ENCODE measurements at regions not wholly inside any gene's neighbourhood (a gene's known extent, or its start where the extent isn't known, plus 50 kb on each side); places are given as distances from the start of the nearest gene placed in this dataset.
A peak's percentile ranks its signal among the peaks of the same experiment; 100 is the strongest.
"Not testable (repeated sequence)": the region's sequence is repeated elsewhere in the genome, so short reads cannot be mapped to it uniquely, and the experiment has no call there.

DNA sequence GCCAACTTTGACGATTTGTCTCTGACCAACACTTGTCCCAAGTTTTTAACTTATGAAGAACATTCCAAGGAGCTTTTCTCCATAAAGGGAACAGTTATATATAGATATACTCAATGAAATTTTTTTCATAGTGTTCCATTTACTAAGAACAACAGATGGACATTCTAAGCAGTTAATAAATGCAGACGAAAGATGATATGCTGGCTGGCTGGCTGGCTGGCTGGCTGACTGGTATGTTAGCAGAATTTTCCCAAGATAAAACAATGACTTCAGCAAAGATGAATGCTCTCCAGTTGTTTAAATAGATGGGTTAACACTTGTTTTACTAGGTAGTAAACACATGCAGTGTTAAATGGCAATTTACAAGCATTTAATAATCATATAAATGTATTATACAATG lies 62.2 kb downstream of the SPANXN3 start:
- no peak for DNase-seq (ENCODE audit: low spot score)

DNA sequence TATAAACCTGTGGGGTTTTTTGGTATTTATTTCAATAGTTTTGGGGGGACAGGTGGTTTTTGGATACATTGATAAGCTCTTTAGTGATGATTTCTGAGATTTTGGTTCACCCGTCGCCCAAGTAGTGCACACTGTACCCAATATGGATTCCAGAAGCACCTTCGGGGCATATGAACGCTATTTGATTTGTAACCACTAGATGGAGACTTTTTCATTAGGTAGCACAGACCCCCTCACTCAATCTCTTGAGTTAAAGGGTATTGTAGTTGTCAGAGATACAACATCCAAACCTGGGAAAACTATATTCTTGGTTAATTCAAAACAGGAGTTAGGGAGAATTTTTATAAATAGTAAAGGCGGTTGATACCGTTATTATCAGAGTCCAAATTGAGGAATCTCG lies 79.8 kb downstream of the SPANXN3 start:
- DNase-seq (ENCODE audit: low spot score) = peak; percentile 13

DNA sequence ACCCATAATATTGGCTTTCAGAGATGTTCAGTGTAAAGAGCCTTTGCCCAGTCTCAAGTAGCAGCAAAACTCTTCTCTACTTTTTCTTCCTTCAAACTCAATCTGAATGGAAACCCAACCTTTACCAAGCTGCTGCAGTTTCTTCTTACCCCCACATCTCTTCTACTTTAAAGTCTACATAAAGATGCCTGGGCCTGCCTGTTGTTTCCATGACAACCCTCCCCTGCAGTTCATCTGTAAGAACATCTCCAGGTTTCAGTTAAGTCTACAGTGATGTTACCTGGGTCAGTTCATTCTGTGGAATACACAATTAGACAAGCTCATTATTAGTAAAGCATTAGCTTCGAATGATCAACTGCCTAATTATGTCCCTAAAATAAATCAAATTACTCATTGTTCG lies 81.4 kb downstream of the SPANXN3 start:
- DNase-seq (ENCODE audit: low spot score) = no peak

- DNase-seq (ENCODE audit: low spot score) = no peak
These were observed 87.5 kb downstream of the SPANXN3 start for GRCh38 chrX:143429811-143430210.

GRCh38 chrX:143429131-143429530 lies 88.1 kb downstream of the SPANXN3 start:
- DNase-seq (ENCODE audit: low spot score) = no peak

DNA sequence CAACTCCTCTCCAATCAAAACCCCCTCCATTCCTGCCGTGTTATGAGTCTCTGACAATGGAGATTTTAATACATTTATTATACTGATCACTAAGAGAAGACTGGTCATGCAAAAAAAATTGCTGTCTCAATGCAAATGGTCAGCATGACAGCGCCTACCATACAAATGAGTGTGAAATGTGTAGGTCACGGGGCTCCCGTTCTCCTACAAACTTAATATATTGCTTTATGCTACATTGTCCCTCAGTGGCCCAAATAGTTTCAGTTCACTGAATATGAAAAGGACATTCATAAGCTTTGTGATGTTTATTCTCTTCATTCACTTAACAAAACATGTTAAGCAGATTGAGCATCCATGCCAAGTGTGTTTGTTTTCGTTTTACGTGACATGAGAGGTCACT lies 116.1 kb downstream of the SPANXN3 start:
- no peak for DNase-seq (ENCODE audit: low spot score)

DNA sequence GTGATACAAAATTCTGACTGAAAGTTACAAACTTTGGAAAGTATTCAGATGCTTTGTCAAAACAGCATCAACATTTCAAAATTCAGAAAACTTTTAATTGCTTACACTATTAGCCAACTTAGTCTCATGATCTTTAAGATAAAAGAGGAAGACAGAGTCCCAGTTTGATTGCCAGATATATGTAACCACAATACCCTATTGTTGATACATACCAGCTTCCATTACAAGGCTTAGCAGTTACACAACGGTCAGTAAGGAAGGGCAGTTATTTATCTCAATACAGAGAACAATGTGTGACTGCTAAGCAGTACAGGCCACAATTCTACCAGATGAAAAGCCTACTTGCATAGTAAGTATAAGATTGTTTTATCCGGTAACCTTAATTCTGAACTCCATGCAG lies 138.4 kb downstream of the SPANXN3 start:
- DNase-seq (ENCODE audit: low spot score) = no peak

DNA sequence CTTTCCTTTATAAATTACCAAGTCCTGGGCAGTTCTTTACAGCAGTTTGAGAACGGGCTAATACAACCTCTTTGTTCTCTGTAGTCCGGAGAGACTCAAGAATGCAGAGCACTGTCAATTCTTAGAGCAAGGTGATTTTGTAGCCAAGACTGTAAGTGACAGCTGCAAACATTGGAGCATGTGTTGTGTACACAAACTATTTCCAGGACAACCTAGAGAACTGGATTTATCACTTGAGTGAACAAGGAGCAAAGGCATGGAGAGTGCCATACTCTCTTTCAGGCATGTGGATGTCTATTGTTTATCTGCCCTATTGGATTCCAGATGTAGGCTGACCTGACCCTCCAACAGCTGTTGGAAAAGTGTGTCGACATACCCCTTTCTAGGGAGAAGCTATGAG lies 153.9 kb downstream of the SPANXN3 start:
- DNase-seq (ENCODE audit: low spot score) = no peak

GRCh38 chrX:143340190-143340589 lies 177.1 kb downstream of the SPANXN3 start:
- no peak for DNase-seq (ENCODE audit: low spot score)

DNA sequence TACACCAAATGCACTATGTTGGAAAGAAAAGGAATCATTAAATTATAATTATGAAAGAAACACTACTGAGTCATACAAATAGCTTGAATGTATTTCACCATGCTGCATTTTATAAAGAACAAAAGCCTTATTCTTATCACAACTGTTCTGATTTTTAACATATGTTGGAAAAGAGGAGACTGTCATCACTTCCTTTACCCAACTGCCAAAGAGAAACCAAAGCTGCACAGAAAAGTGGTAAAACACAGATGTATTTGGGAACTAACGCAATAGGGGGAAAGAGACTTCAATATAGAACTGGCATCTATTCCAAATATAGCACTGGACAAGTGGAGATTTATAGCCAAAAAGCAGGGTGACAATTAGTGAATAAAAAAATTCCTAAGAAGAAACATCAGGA lies 181.0 kb downstream of the SPANXN3 start:
- no peak for DNase-seq (ENCODE audit: low spot score)

DNA sequence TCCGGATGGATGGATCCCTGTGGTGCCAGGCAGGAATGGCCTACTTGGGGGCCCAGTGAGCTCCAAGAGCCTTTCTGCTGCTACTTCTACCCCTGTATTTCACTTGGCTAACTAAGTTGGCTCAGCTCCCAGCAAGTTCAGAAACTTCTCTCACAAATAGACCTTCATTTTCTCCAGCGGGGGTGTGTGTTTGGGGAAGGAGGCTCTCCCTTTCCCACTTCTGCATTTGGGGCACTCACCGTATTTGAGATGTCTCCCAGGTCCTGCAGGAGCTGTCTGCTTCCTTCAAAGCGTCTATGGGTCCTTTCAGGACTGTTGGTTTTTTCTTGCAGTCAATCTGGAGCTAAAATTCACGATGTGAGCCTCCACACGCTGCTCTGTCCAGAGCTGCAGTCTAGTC lies 197.7 kb downstream of the SPANXN3 start:
- no peak for DNase-seq (ENCODE audit: low spot score)

- DNase-seq (ENCODE audit: low spot score) = not testable (repeated sequence)
These were observed 198.4 kb downstream of the SPANXN3 start for GRCh38 chrX:143318857-143319256.

DNA sequence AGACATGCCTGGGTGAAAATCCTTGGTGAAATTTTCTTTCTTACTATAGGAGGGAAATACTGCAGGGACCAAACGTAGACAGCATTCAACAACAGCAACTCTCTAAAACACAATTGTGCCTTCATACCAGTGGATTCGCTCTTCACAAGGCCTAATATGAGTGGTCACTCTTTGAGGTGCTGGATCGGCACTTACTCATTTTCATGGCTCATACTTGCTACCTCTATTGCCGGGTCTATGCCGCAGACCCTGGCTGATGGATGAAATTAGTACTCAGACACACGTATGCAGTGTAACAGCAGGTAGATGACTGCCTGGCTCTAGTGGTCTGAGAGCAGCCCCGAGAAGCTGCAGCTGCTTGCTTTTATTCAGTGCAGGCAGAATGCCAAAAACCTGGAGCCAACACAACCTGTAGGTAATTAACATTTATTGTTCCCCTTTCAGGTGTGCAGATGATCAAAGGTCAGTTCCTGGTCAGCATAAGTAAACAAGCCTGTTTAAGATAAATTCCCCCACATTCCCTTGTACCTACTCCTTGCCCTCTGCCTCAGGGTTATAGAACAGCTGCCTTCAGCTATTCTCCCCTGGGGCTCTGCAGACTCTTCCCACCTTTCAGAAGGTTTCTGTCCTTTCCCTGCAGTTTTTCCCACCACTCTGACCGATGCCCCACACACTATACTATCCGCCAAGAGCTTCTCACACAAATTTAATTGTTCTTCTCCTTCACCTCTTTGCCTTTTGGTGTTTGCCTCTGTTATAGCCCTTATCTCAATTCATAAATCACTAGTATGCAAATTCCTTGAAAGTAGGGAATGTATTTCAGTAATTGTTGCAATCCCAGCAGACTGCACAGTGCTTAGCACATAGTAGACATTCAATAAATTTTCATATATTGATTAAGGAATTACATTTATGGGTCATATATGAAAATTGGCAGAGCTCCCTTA lies 210.0 kb downstream of the SPANXN3 start:
- DNase-seq (ENCODE audit: low spot score) = no peak

DNA sequence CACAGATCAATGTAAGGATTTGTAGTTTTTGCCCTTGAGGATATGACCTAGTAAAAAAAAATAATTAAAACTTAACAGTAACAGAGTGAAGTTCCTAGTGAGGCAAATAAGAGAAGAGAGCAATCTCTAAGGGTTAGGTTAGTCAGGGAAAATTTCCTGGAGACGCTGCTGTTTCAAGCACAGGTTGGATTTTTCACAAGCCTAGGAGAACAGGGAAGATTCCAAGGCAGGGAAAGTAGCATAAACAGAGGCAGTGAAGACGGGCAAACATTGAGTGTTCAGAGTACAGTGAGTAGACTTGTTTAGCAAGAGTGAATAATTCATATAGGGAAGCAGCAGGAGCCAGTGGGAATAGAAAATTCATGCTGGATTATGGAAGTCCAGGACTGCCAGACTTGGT lies 212.8 kb downstream of the SPANXN3 start:
- DNase-seq (ENCODE audit: low spot score) = no peak

DNA sequence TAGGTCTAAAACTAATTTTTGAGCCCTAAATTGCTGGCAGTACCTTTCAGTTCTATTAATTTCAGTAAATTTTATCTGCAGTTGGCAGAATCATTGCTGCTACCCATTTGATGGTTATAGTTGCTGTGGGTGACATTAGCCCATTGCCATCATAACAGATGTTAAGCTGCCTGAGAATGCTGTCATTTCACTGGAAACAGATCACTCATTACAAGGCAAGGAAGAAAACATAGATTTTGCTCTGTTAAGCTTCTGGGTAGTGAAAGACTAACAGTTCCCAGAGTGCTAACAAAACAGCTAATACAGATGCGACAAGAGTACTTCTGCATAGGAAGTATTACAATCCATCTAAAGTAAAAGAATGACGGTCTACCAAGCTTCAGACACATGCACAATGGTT lies 213.2 kb downstream of the SPANXN3 start:
- DNase-seq (ENCODE audit: low spot score) = no peak

- no peak for DNase-seq (ENCODE audit: low spot score)
These were observed 218.5 kb downstream of the SPANXN3 start for GRCh38 chrX:143298663-143299241.

- DNase-seq (ENCODE audit: low spot score) = no peak
These were observed 220.8 kb downstream of the SPANXN3 start for GRCh38 chrX:143296521-143296920.

DNA sequence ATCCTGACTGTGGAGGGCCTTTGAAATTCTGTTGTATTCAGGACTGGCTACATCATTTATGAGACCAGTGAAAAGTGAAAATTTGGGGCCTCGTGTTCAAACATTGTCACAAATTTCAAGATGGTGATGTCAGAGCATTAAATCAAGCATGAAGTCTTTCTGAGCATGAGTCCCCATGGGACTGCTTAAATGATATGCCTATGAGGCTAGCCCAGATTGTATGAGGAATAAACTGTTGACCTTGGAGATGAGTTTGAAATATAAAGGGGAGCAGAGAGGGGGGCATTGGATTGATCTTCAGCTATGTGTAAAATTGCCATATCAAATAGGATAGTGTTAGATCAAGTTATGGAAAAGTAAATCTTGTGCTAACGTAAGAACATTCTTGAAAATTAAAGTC lies 230.0 kb downstream of the SPANXN3 start:
- DNase-seq (ENCODE audit: low spot score) = no peak

DNA sequence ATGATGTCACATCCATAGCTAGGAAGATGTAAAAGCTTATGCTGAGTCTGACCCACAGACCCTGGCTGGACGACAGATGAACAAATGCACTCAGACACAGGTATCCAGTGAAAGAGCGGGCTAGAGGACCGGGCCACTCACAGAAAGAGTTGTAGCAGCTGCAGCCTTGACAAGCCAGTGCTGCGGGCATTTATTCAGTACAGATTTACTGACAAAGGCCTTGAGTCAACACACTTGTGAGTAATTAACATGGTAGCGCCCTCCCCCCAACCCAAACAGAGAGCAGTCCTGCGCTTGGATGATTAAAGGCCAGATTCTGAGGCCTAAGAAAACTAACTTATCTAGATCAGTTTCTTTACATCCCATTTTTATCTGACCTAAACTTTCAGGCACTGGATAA lies 244.6 kb downstream of the SPANXN4 start:
- DNase-seq (ENCODE audit: low spot score) = no peak

DNA sequence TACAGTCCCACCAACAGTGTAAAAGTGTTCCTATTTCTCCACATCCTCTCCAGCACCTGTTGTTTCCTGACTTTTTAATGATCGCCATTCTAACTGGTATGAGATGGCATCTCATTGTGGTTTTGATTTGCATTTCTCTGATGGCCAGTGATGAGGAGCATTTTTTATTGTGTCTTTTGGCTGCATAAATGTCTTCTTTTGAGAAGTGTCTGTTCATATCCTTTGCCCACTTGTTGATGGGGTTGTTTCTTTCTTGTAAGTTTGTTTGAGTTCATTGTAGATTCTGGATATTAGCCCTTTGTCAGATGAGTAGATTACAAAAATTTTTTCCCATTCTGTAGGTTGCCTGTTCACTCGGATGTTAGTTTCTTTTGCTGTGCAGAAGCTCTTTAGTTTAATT lies 218.9 kb downstream of the SPANXN4 start:
- not testable (repeated sequence) for DNase-seq (ENCODE audit: low spot score)

GRCh38 chrX:143240658-143241057 lies 214.9 kb downstream of the SPANXN4 start:
- DNase-seq (ENCODE audit: low spot score) = no peak

GRCh38 chrX:143231492-143231891 lies 205.8 kb downstream of the SPANXN4 start:
- no peak for DNase-seq (ENCODE audit: low spot score)

DNA sequence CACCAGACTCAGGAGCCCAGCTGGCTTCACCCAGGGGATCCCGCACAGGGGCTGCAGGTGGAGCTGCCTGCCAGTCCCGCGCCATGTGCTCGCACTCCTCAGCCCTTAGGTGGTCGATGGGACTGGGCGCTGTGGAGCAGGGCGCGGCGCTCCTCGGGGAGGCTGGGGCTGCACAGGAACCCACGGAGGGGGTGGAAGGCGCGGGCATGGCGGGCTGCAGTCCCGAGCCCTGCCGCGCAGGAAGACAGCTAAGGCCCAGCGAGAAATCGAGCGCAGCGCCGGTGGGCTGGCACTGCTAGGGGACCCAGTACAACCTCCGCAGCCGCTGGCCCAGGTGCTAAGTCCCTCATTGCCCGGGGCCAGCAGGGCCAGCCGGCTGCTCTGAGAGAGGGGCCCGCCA lies 202.9 kb downstream of the SPANXN4 start:
- not testable (repeated sequence) for DNase-seq (ENCODE audit: low spot score)

- DNase-seq (ENCODE audit: low spot score) = no peak
These were observed 181.2 kb downstream of the SPANXN4 start for GRCh38 chrX:143206966-143207365.

Data from pons (tissue), 1 donor.